SK-N-SH treated with all-trans-retinoic acid at 6 μM for 48 hours (cell line): ENCODE measurements at regions not wholly inside any gene's neighbourhood (a gene's known extent, or its start where the extent isn't known, plus 50 kb on each side); places are given as distances from the start of the nearest gene placed in this dataset.

Source experiments
- OSR1 ChIP-seq: fragments of 250-450 bp; sonication (Bioruptor Pico); IDR thresholded peaks from 2 replicates; pipeline ENCODE4 v1.8.0; 2022; ENCODE audit warnings: moderate library complexity, mild to moderate bottlenecking, inconsistent platforms
- ZNF70 ChIP-seq: fragments of 450-650 bp; formaldehyde crosslinking; IDR thresholded peaks from 2 replicates; pipeline ENCODE4 v1.5.0; 2020; ENCODE audit warnings: mild to moderate bottlenecking, moderate library complexity
- ZNF8 ChIP-seq: fragments of 450-650 bp; formaldehyde crosslinking; IDR thresholded peaks from 2 replicates; pipeline ENCODE4 v1.5.0; 2020; ENCODE audit warnings: mild to moderate bottlenecking, moderate library complexity
- TF ChIP-seq, protein P1 (sequence below): fragments of 250-450 bp; sonication (Bioruptor Pico); IDR thresholded peaks from 2 replicates; pipeline ENCODE4 v1.5.1; 2020; ENCODE audit warnings: low read depth, mild to moderate bottlenecking, moderate library complexity
- TF ChIP-seq, protein P2 (sequence below): fragments of 250-450 bp; sonication (Bioruptor Pico); IDR thresholded peaks from 2 replicates; pipeline ENCODE4 v1.5.0; 2020; ENCODE audit warnings: mild to moderate bottlenecking, moderate library complexity

DNA sequence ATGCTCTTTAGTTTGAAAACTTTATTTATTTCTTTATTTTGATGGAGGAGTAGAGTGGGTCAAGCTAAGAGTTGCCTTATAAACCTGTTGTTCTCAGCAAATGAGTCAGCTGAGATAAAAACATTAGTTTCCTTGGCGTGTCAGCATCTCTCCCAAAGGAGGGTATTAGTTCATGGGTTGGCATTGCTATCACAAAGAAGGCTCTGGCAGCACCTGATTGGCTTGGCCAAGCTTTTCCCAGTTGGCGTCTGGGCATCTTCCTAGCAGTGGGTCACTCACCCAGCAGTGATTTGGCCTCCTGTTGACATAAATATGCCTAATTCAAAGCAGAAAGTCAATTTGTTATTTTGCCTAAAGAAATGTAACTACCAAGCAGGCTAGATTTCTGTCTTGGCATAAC is 200.7 kb upstream of the TNP1 start:
- TF ChIP-seq, protein P1, sequence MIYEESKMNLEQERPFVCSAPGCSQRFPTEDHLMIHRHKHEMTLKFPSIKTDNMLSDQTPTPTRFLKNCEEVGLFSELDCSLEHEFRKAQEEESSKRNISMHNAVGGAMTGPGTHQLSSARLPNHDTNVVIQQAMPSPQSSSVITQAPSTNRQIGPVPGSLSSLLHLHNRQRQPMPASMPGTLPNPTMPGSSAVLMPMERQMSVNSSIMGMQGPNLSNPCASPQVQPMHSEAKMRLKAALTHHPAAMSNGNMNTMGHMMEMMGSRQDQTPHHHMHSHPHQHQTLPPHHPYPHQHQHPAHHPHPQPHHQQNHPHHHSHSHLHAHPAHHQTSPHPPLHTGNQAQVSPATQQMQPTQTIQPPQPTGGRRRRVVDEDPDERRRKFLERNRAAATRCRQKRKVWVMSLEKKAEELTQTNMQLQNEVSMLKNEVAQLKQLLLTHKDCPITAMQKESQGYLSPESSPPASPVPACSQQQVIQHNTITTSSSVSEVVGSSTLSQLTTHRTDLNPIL (CRISPR knock-in tag), result no peak
- TF ChIP-seq, protein P2, sequence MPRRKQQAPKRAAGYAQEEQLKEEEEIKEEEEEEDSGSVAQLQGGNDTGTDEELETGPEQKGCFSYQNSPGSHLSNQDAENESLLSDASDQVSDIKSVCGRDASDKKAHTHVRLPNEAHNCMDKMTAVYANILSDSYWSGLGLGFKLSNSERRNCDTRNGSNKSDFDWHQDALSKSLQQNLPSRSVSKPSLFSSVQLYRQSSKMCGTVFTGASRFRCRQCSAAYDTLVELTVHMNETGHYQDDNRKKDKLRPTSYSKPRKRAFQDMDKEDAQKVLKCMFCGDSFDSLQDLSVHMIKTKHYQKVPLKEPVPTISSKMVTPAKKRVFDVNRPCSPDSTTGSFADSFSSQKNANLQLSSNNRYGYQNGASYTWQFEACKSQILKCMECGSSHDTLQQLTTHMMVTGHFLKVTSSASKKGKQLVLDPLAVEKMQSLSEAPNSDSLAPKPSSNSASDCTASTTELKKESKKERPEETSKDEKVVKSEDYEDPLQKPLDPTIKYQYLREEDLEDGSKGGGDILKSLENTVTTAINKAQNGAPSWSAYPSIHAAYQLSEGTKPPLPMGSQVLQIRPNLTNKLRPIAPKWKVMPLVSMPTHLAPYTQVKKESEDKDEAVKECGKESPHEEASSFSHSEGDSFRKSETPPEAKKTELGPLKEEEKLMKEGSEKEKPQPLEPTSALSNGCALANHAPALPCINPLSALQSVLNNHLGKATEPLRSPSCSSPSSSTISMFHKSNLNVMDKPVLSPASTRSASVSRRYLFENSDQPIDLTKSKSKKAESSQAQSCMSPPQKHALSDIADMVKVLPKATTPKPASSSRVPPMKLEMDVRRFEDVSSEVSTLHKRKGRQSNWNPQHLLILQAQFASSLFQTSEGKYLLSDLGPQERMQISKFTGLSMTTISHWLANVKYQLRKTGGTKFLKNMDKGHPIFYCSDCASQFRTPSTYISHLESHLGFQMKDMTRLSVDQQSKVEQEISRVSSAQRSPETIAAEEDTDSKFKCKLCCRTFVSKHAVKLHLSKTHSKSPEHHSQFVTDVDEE (CRISPR knock-in tag), result no peak
- TF ChIP-seq ZNF8 (CRISPR knock-in tag) (no peak), ZNF70 (CRISPR knock-in tag) (no peak), OSR1 (CRISPR knock-in tag) (no peak)
